ENCODE measurements at regions not wholly inside any gene's neighbourhood (a gene's known extent, or its start where the extent isn't known, plus 50 kb on each side); places are given as distances from the start of the nearest gene placed in this dataset.

GRCh38 chr2:208982831-208983230 is 441.0 kb upstream of the MAP2 start:
- TF ChIP-seq, protein P1, sequence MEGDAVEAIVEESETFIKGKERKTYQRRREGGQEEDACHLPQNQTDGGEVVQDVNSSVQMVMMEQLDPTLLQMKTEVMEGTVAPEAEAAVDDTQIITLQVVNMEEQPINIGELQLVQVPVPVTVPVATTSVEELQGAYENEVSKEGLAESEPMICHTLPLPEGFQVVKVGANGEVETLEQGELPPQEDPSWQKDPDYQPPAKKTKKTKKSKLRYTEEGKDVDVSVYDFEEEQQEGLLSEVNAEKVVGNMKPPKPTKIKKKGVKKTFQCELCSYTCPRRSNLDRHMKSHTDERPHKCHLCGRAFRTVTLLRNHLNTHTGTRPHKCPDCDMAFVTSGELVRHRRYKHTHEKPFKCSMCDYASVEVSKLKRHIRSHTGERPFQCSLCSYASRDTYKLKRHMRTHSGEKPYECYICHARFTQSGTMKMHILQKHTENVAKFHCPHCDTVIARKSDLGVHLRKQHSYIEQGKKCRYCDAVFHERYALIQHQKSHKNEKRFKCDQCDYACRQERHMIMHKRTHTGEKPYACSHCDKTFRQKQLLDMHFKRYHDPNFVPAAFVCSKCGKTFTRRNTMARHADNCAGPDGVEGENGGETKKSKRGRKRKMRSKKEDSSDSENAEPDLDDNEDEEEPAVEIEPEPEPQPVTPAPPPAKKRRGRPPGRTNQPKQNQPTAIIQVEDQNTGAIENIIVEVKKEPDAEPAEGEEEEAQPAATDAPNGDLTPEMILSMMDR (IDR thresholded peaks at IDR 0.05), result no peak
- no peak for TF ChIP-seq POLR2A (IDR thresholded peaks at IDR 0.05)

Measured in Peyer's patch (tissue), 4 donors.